H9 (cell line): ENCODE measurements at regions not wholly inside any gene's neighbourhood (a gene's known extent, or its start where the extent isn't known, plus 50 kb on each side); places are given as distances from the start of the nearest gene placed in this dataset.

Experiments
- DNase-seq: peaks from one replicate; pipeline ENCODE4 v3.0.0-alpha.2; 2017
- H2AFZ ChIP-seq: one replicate; pipeline ENCODE4 v1.6.1; 2013; ENCODE audit warnings: mild to moderate bottlenecking, low read length, control low read depth, moderate library complexity
- H2AK5ac ChIP-seq: 2 replicates; pipeline ENCODE4 v1.6.1; 2013; ENCODE audit warnings: low read length, control low read depth, mixed read lengths; ENCODE audit not compliant: insufficient read length
- H2BK120ac ChIP-seq: one replicate; pipeline ENCODE4 v1.6.1; 2013; ENCODE audit warnings: low read depth, mild to moderate bottlenecking, low read length, control low read depth, inconsistent platforms; ENCODE audit not compliant: poor library complexity, severe bottlenecking
- H2BK12ac ChIP-seq: 2 replicates; pipeline ENCODE4 v1.6.1; 2013; ENCODE audit warnings: low read length, control low read depth, mixed read lengths, low read depth; ENCODE audit not compliant: insufficient read length
- H2BK15ac ChIP-seq: 2 replicates; pipeline ENCODE4 v1.6.1; 2013; ENCODE audit warnings: low read depth, low read length, control low read depth
- H2BK20ac ChIP-seq: one replicate; pipeline ENCODE4 v1.6.1; 2013; ENCODE audit warnings: low read depth, mild to moderate bottlenecking, low read length, control low read depth, inconsistent platforms; ENCODE audit not compliant: poor library complexity, severe bottlenecking
- H2BK5ac ChIP-seq: 2 replicates; pipeline ENCODE4 v1.6.1; 2013; ENCODE audit warnings: low read length, control low read depth, mixed read lengths; ENCODE audit not compliant: insufficient read length
- H3K14ac ChIP-seq: 2 replicates; pipeline ENCODE4 v1.6.1; 2013; ENCODE audit warnings: low read length, control low read depth; ENCODE audit not compliant: insufficient read depth
- H3K18ac ChIP-seq: 2 replicates; pipeline ENCODE4 v1.6.1; 2013; ENCODE audit warnings: low read depth, mild to moderate bottlenecking, mixed read lengths, low read length, control low read depth; ENCODE audit not compliant: insufficient read length
- H3K23ac ChIP-seq: 2 replicates; pipeline ENCODE4 v1.6.1; 2013; ENCODE audit warnings: low read length, control low read depth, mixed read lengths, low read depth; ENCODE audit not compliant: insufficient read length
- H3K23me2 ChIP-seq: 2 replicates; pipeline ENCODE4 v1.6.1; 2013; ENCODE audit warnings: low read depth, mild to moderate bottlenecking, mixed read lengths, low read length, control low read depth; ENCODE audit not compliant: insufficient read length, poor library complexity, severe bottlenecking
- H3K27ac ChIP-seq: 2 replicates; pipeline ENCODE4 v1.5.1; 2013; ENCODE audit warnings: low read length, control low read depth, mixed read lengths, low read depth; ENCODE audit not compliant: insufficient read length
- H3K27me3 ChIP-seq: 2 replicates; pipeline ENCODE4 v1.6.1; 2013; ENCODE audit warnings: low read length, control low read depth, inconsistent platforms; ENCODE audit not compliant: insufficient read depth
- H3K4ac ChIP-seq: 2 replicates; pipeline ENCODE4 v1.6.1; 2013; ENCODE audit warnings: low read depth, mild to moderate bottlenecking, control low read depth, inconsistent platforms, low read length, moderate library complexity
- H3K4me1 ChIP-seq: 2 replicates; pipeline ENCODE4 v1.6.1; 2013; ENCODE audit warnings: low read length, control low read depth, inconsistent platforms; ENCODE audit not compliant: insufficient read depth
- H3K4me2 ChIP-seq: 2 replicates; pipeline ENCODE4 v1.6.1; 2013; ENCODE audit warnings: low read length, control low read depth, mixed read lengths; ENCODE audit not compliant: insufficient read length, insufficient read depth
- H3K56ac ChIP-seq: 2 replicates; pipeline ENCODE4 v1.6.1; 2013; ENCODE audit warnings: low read depth, mild to moderate bottlenecking, mixed read lengths, low read length, control low read depth; ENCODE audit not compliant: insufficient read length
- H3K79me1 ChIP-seq: 2 replicates; pipeline ENCODE4 v1.6.1; 2013; ENCODE audit warnings: low read depth, mild to moderate bottlenecking, moderate library complexity, low read length, control low read depth, inconsistent platforms; ENCODE audit not compliant: insufficient read depth, poor library complexity, severe bottlenecking
- H3K79me2 ChIP-seq: 2 replicates; pipeline ENCODE4 v1.6.1; 2013; ENCODE audit warnings: low read length, control low read depth, inconsistent platforms; ENCODE audit not compliant: insufficient read depth
- H3K9ac ChIP-seq: 2 replicates; pipeline ENCODE4 v1.6.1; 2013; ENCODE audit warnings: low read length, control low read depth, mixed read lengths; ENCODE audit not compliant: insufficient read length; ENCODE audit errors: extremely low read depth
- H3K9me3 ChIP-seq: one replicate; pipeline ENCODE4 v1.6.1; 2013; ENCODE audit warnings: low read depth, low read length, inconsistent platforms; ENCODE audit not compliant: control insufficient read depth
- H3T11ph ChIP-seq: one replicate; pipeline ENCODE4 v1.6.1; 2013; ENCODE audit warnings: mild to moderate bottlenecking, low read length, control low read depth, inconsistent platforms
- H4K20me1 ChIP-seq: one replicate; pipeline ENCODE4 v1.6.1; 2013; ENCODE audit not compliant: control insufficient read depth, insufficient read length, insufficient read depth
- H4K5ac ChIP-seq: 2 replicates; pipeline ENCODE4 v1.6.1; 2013; ENCODE audit warnings: low read depth, mild to moderate bottlenecking, mixed read lengths, low read length, control low read depth; ENCODE audit not compliant: insufficient read length
- H4K8ac ChIP-seq: replicated peaks from 2 replicates; pipeline ENCODE4 v1.6.1; 2013; ENCODE audit warnings: low read length, control low read depth, mixed read lengths, low read depth; ENCODE audit not compliant: insufficient read length
- H4K91ac ChIP-seq: 2 replicates; pipeline ENCODE4 v1.6.1; 2013; ENCODE audit warnings: low read depth, mild to moderate bottlenecking, moderate library complexity, mixed read lengths, low read length, control low read depth; ENCODE audit not compliant: insufficient read length
- H3K27ac Mint-ChIP-seq, 3 experiments: 2 replicates in 2 of 3; 3 replicates in 1 of 3; pipeline ENCODE4 v1.8.0; 2020 to 2021; ENCODE audit warnings: mixed read lengths in 3 of 3, mild to moderate bottlenecking in 1 of 3, moderate library complexity in 1 of 3
- H3K27me3 Mint-ChIP-seq: 2 replicates; pipeline ENCODE4 v1.8.0; 2021; ENCODE audit warnings: low read depth, mild to moderate bottlenecking, moderate library complexity, mixed read lengths
- H3K36me3 Mint-ChIP-seq, 3 experiments: 2 replicates in 2 of 3; 3 replicates in 1 of 3; pipeline ENCODE4 v1.8.0; 2020 to 2021; ENCODE audit warnings: low read depth in 3 of 3, mixed read lengths in 3 of 3; ENCODE audit not compliant: insufficient read depth in 1 of 3
- H3K4me1 Mint-ChIP-seq, 2 experiments: 2 replicates each; pipeline ENCODE4 v1.8.0; 2020; ENCODE audit warnings: mixed read lengths in 2 of 2
- H3K4me3 Mint-ChIP-seq, 2 experiments: 2 replicates in 1 of 2; 3 replicates in 1 of 2; pipeline ENCODE4 v1.8.0; 2020 to 2021; ENCODE audit warnings: mild to moderate bottlenecking in 2 of 2, mixed read lengths in 2 of 2, moderate library complexity in 1 of 2
- H3K9me3 Mint-ChIP-seq, 2 experiments: 2 replicates in 1 of 2; 3 replicates in 1 of 2; pipeline ENCODE4 v1.8.0; 2020; ENCODE audit warnings: mild to moderate bottlenecking in 2 of 2, mixed read lengths in 2 of 2, moderate library complexity in 1 of 2
- WGBS: extraction: QIAGEN DNeasy Blood & Tissue Kit; methylation state at CpG from one replicate; pipeline ENCODE4 v1.1.7; 2013; ENCODE audit warnings: missing lambda C conversion rate, low lambda C conversion rate, mixed read lengths; ENCODE audit not compliant: insufficient read length; ENCODE audit errors: extremely low coverage; 5-methylcytosine and 5-hydroxymethylcytosine counted together
- TF ChIP-seq, protein P1 (sequence below): fragments of 200-600 bp; sonication (generic); conservative IDR thresholded peaks from 3 replicates; pipeline ENCODE4 v1.8.0; 2021; ENCODE audit warnings: antibody characterized with exemption, mild to moderate bottlenecking

DNA sequence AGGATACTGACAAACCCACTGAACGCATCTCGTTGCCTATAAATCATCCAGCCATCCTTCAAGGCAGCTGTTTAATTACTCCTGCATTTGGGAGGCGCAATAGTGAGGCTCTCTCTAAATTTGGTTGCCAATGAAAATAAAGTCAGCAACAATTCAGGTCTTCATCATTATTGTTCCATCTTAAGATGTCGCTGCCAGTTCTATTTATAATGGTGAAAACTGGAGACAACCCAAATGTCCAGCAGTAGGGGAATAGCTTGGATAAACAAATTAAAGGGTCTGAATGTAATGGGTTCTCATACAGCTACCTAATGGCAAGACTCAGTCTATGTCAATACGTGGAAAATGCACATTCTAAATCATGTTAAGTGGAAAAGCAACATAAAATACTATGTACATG lies 120.1 kb upstream of the PLXNA4 start:
- H3K9me3 Mint-ChIP-seq: no peaks in the 10 kb centered on the region
- Histone ChIP-seq H2BK120ac (no peak overlapping the region), H4K20me1 (no peaks in the 10 kb centered on the region), H3K56ac (no peak overlapping the region), H3K79me1 (no peaks in the 10 kb centered on the region), H2BK15ac (no peak overlapping the region), H3K4me2 (no peak overlapping the region), H3K14ac (no peak overlapping the region), H3K9ac (no peak overlapping the region), H3K9me3 (no peaks in the 10 kb centered on the region), H2BK12ac (no peak overlapping the region), H2BK5ac (no peak overlapping the region), H2AK5ac (no peak overlapping the region), H3K79me2 (no peaks in the 10 kb centered on the region), H3K23ac (no peak overlapping the region), H4K5ac (no peak overlapping the region), H3K18ac (no peak overlapping the region), H2BK20ac (no peak overlapping the region), H2AFZ (no peak overlapping the region), H3T11ph (no peak overlapping the region), H3K27me3 (no peaks in the 10 kb centered on the region), H3K27ac (no peak overlapping the region), H3K4ac (no peak overlapping the region), H3K23me2 (no peaks in the 10 kb centered on the region), H4K8ac (no peak overlapping the region), H4K91ac (no peak overlapping the region), H3K4me1 (no peaks in the 10 kb centered on the region)
- peaks cover 6% of the 10 kb centered on the region for H3K27me3 Mint-ChIP-seq
- no peak overlapping the region for H3K4me3 Mint-ChIP-seq
- H3K27ac Mint-ChIP-seq: no peak overlapping the region
- no peaks in the 10 kb centered on the region for H3K36me3 Mint-ChIP-seq
- no peak for DNase-seq
- TF ChIP-seq, protein P1, sequence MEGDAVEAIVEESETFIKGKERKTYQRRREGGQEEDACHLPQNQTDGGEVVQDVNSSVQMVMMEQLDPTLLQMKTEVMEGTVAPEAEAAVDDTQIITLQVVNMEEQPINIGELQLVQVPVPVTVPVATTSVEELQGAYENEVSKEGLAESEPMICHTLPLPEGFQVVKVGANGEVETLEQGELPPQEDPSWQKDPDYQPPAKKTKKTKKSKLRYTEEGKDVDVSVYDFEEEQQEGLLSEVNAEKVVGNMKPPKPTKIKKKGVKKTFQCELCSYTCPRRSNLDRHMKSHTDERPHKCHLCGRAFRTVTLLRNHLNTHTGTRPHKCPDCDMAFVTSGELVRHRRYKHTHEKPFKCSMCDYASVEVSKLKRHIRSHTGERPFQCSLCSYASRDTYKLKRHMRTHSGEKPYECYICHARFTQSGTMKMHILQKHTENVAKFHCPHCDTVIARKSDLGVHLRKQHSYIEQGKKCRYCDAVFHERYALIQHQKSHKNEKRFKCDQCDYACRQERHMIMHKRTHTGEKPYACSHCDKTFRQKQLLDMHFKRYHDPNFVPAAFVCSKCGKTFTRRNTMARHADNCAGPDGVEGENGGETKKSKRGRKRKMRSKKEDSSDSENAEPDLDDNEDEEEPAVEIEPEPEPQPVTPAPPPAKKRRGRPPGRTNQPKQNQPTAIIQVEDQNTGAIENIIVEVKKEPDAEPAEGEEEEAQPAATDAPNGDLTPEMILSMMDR: no peak
- no CpG with 5 or more reads among the region's 5 CpGs for WGBS
- peaks cover 9 to 22% of the 10 kb centered on the region in 2 experiments for H3K4me1 Mint-ChIP-seq
